ENCODE measurements at regions not wholly inside any gene's neighbourhood (a gene's known extent, or its start where the extent isn't known, plus 50 kb on each side); places are given as distances from the start of the nearest gene placed in this dataset.

DNA sequence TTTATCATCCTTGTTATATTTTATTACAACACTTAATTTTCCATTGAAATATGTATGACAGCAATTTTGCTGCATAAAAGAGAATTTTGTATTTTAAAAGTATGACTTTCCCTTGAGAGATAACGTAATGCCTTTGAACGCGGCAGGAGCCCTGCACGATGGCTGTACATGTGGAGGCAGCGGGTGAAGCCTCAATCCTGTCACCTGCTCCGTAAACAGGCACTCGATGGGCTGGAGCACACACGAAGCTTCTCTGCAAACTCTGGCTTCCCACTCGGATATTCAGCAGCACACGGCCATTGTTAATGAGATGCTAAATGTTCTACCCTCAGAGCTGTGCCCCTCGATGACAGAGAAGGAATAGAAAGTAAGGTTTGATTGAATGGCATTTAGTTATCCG is 184.4 kb downstream of the RTP5 start:
- TF ChIP-seq, protein P1, sequence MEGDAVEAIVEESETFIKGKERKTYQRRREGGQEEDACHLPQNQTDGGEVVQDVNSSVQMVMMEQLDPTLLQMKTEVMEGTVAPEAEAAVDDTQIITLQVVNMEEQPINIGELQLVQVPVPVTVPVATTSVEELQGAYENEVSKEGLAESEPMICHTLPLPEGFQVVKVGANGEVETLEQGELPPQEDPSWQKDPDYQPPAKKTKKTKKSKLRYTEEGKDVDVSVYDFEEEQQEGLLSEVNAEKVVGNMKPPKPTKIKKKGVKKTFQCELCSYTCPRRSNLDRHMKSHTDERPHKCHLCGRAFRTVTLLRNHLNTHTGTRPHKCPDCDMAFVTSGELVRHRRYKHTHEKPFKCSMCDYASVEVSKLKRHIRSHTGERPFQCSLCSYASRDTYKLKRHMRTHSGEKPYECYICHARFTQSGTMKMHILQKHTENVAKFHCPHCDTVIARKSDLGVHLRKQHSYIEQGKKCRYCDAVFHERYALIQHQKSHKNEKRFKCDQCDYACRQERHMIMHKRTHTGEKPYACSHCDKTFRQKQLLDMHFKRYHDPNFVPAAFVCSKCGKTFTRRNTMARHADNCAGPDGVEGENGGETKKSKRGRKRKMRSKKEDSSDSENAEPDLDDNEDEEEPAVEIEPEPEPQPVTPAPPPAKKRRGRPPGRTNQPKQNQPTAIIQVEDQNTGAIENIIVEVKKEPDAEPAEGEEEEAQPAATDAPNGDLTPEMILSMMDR (conservative IDR thresholded peaks at IDR 0.05; ENCODE audit: low read depth, low read length) = no peak
- H3K4me3 ChIP-seq (ENCODE audit: low read depth, low read length) = no peak overlapping the region
- DNase-seq (ENCODE audit: low read depth) = no peak

DNA sequence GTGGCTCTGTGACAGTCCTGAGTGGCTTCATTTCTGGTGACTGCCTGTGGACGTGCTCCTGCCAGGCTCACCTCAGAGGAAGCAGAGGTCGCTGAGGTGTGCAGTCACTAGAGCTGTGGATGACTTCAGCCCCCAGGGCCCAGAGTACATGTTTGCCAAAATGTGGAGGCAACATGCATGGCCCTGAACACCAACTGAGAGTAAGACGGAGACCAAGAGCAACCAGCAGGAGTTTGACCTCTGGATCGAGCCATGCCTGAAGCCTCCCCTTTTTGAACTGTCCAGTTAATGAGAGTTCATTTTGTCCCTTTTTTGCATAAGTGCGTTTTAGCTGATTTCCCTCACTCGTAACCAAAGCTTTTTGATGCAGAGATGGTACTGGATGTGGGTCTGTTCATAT is 184.9 kb downstream of the RTP5 start:
- no peak for DNase-seq (ENCODE audit: low read depth)
- no peak overlapping the region for H3K4me3 ChIP-seq (ENCODE audit: low read depth, low read length)
- TF ChIP-seq, protein P1 (conservative IDR thresholded peaks at IDR 0.05; ENCODE audit: low read depth, low read length) = no peak

DNA sequence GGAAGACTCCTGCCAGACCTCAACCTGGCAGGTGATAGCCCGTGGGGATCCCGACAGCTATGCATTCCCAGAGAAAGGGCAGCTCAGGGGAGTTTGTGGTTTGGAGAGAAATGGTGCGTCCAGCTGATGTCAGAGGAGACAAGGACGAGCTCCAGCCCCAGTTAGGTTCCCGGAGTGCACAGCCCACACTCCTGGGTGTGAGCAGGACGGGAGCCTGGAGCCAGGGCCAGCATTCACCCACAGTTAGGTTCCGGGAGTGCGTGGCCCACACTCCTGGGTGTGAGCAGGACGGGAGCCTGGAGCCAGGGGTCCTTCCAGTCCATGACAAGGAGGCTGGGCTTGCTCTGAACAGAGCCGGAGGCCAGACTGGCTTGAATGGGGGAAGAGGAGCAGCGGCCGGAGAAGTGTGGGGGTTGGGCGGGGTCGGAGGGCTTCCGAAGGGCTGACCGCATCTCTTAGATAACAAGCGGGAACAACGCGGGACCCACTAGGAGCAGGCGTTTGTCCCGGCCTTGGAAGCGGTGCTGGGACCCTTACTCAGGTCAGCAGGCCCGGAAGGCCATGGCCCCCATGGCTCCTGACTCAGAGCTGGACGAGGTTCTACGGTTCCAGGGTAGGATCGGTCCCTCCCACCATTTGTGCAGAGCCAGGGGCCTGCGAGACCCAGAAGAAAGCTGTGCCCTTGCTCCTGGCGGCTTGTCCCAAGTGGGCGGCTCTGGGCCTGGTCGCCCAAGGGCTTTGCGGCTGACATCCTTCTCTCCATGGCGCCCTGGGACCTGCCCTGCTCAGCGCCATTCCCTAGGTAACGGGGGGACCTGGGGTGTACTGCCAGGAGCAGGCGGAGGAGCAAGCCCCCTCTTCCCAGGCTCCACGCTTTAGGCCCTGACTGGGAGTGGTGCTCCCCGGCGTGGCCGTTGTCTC is 185.6 kb downstream of the RTP5 start:
- TF ChIP-seq, protein P1 (conservative IDR thresholded peaks at IDR 0.05; ENCODE audit: low read depth, low read length) = no peak
- no peak for DNase-seq (ENCODE audit: low read depth)
- no peak overlapping the region for H3K4me3 ChIP-seq (ENCODE audit: low read depth, low read length)

DNA sequence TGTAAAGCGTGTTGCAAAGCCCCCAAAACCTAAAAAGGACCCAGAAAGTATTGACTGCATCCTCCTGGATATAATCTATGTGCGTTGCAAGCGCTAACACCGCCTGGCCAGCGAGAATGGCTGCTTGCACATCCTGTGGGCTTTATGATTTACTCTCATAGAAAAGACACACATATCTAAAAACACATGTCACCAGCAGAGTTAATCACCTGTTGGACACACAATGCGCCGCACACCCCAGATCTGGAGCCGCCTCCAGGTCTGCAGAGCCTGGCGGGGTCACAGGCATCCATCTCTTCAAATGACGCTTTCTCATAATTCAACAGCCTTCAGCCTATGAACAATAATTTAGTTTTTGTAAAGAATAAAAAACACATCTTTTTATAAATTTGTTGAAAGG is 186.5 kb downstream of the RTP5 start:
- TF ChIP-seq, protein P1 (conservative IDR thresholded peaks at IDR 0.05; ENCODE audit: low read depth, low read length) = no peak
- no peak overlapping the region for H3K4me3 ChIP-seq (ENCODE audit: low read depth, low read length)
- DNase-seq (ENCODE audit: low read depth) = no peak

DNA sequence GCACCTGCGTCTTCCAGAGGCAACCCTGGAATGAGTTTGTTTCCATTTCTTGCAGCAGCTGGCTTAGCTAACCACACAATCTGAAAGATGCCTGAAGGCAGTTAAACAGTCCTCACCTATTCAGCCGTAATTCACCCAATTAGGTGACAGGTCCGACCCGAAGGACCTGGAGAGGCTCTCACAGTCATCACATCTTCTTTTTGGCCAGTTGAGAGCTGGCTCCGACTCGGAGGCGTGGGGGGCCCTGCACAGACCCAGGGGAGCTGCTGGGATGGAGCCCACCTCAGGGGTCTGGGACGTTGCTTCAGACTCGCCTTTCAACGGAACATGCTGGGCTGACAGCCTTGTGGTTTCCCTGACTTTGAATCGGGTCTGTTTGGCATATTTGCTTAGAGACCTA is 187.3 kb downstream of the RTP5 start:
- no peak for DNase-seq (ENCODE audit: low read depth)
- no peak overlapping the region for H3K4me3 ChIP-seq (ENCODE audit: low read depth, low read length)
- TF ChIP-seq, protein P1 (conservative IDR thresholded peaks at IDR 0.05; ENCODE audit: low read depth, low read length) = no peak

DNA sequence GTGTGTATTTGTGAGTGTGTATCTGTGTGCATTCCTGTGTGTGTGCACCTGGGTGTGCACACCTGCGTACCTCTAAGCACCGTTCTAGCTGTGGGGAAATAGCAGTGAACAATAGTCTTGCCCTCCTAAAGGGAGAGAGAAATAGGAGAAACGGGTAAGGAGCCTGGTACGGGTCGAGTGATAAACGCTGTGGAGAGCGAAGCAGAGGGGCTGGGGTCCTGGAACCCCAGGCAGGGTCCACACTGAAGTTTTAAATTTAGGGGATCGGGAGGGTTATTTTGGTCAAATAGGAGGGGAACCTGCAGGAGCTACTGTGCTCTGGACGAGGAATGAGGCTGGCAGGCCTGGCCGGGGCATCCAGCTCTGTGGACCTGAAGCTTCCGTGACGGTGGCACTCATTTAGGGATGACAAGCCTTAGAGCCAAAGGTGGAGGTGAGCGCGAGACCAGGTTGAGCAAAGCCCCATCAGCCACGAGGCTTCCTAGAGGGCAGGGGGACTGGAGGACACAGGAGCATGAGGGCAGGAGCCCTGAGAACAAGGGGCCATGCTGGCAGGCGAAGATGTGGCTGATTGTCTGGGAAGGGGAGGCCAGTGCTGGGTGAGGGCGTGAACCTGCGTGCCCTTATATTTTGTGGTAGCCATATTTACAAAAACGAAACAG is 188.0 kb downstream of the RTP5 start:
- no peak for DNase-seq (ENCODE audit: low read depth)
- TF ChIP-seq, protein P1 (conservative IDR thresholded peaks at IDR 0.05; ENCODE audit: low read depth, low read length) = no peak
- H3K4me3 ChIP-seq (ENCODE audit: low read depth, low read length) = no peak overlapping the region

Measured in choroid plexus epithelial cell (primary cell).